Hematopoietic multipotent progenitor cell treated with erythropoietin and hydrocortisone succinate and interleukin-3 and kit ligand, for 6 days (in vitro differentiated cells): ENCODE measurements at regions not wholly inside any gene's neighbourhood (a gene's known extent, or its start where the extent isn't known, plus 50 kb on each side); places are given as distances from the start of the nearest gene placed in this dataset.

Experiments used
- DNase-seq: peaks from one replicate; pipeline ENCODE4 v3.0.0-alpha.2; 2015

DNA sequence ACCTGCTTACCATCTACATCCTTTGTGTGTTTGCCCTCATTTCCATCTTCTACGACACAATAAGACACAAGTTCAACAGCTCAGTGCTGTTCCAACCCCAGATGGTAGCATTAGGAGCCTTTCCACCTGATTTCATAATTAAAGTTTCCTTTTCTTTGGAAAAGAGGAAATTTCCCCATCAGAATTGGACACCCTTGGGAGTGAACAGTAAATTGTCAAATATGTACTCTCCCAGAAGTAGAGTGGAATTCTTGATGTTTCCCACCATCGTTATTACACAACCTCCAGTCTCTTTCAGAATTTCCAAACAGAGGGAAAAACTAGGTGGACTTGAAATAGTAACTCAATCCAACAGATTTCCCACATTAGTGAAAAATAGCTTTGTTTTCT lies 337.6 kb upstream of the OR4E1 start:
- DNase-seq, result no peak

DNA sequence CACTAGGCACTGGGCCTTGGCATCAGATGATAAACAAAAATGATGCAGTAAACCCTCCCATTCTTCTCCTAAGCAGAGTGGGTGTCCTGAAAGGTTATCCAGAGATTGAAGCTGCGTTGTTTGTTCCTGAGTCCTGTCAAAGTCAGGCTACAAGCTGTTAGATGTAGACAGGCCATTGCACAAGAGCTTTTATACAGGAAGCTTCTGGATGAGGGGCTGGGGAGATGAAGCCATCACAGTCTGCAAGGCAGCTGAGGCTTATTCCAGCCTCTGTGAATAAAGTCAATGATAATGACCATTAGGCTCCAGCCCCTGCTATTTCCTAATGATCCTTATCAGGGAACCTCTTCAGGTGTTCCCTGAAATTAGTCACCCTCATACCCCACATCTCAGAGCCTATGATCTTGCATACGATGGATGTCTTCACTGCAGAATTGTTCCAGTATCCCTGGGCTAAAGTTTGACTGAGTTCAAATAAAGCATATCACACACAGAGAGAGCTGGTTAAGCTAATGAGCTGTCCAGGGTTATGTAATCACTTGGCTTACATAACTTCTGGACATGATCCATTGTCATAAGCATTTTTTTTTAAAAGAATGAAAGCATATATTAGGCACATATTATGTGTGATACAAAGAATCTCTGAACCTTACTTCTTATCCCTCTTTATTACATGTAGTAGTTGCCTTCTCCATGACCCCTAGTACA lies 337.1 kb upstream of the OR4E1 start:
- DNase-seq, result peak; percentile 6

DNA sequence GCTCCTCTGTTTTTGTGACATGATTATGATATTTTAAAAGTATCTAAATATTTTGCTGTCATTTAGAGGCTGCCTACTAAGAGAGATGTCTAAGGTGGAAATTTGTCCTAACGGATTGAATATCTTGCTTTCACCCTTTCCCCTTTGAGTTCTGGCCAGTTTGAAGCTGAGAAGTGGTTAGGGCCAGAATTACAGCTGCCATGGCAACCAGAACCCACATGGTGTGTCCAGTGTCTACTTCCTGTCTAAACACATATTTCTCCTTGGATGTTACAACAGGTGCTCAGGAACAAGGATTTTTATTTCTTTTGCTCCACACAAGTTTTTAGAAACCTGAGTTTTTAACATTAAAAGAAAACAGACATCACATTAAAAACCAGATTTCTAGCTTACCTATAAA lies 335.1 kb upstream of the OR4E1 start:
- DNase-seq, result no peak

DNA sequence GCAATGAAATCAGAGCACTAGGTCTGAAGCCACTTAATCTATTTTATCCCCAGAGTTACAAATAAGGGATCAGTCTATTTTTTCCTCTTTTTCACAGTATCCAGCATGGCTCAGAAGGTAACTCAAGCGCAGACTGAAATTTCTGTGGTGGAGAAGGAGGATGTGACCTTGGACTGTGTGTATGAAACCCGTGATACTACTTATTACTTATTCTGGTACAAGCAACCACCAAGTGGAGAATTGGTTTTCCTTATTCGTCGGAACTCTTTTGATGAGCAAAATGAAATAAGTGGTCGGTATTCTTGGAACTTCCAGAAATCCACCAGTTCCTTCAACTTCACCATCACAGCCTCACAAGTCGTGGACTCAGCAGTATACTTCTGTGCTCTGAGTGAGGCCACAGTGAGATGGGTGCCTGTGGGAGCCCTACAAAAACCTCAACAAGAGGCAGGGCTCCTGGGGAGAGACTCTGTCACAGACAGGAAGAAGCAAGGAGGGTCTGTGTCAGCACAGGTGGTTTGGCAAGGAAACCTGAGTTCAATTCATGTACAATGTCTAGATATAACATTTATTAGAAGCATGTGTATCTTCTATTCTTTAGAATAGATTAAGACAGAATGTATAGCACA lies 334.3 kb upstream of the OR4E1 start:
- DNase-seq, result no peak

DNA sequence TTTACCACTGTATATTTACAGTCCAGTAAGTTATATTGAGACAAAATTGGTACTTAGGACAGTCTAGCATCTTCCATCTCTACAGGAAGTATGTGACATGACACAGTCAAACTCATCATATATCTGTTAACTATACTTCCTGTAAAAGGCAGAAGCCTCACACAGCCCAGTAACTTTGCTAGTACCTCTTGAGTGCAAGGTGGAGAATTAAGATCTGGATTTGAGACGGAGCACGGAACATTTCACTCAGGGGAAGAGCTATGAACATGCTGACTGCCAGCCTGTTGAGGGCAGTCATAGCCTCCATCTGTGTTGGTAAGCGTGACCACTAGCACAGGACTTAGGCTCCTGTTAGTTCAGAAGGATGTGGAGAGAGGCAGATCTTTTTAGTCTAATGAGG lies 333.7 kb upstream of the OR4E1 start:
- DNase-seq, result no peak

DNA sequence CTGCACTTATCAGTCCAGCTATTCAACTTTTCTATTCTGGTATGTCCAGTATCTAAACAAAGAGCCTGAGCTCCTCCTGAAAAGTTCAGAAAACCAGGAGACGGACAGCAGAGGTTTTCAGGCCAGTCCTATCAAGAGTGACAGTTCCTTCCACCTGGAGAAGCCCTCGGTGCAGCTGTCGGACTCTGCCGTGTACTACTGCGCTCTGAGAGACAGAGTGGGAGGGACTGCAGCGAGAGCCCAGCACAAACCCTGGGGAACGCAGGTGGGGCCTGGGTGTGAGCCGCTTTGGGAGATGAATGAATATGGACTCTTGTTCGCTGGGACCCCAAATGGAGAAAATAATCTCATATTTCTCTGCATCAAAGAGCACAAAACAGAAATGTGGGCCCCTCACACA lies 329.8 kb upstream of the OR4E1 start:
- no peak for DNase-seq

DNA sequence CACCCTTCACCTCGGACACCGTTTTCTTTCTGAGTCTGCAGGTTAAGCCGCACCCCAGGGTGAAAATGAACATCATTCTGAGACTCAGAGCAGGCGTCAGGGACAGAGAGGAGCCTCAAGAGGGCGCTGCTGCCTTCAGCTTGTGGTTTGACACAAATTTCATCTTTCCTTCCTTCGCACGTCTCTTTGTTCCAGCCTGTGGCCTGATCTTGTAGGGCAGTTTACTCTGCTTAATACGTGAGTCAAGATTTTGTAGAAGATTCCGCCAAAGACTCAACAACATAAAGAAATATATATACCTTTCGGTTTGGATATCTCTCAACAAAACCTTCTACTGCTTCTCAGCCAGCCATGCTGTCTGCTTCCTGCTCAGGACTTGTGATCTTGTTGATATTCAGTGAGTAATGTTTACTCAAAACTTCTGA lies 329.3 kb upstream of the OR4E1 start:
- peak; percentile 68 for DNase-seq

DNA sequence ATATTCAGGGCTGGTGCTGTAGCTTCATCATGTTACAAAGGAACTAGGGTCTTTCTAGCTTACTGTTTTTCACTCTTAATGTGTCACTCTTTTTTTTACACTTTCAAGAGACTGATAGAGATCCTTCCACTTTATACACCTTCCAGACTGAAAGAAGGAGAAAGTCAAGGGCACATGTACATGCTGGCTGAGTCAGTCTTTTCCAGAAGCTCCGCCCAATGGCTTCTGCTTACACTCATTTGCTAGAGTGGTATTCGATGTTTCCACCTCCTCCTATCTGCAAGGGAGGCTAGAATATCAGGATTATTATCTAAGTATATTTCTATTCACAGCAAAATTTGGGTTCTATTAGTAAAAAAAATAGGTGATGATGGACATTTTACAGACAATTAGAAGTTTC lies 325.8 kb upstream of the OR4E1 start:
- no peak for DNase-seq

DNA sequence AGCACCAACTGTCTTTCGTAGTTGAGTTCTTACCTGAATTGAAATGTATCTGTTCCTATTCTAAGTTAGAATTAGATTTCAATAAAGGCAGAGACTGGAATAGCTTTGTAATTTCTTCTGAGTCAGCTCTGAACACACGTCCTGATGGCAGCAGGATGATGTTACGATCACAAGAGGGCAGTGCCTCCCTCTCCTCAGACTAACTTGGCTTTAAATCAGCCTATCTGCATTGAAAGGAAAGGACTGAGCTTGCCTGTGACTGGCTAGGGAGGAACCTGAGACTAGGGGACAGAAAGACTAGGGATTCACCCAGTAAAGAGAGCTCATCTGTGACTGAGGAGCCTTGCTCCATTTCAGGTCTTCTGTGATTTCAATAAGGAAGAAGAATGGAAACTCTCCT lies 323.7 kb upstream of the OR4E1 start:
- DNase-seq, result peak; percentile 66

DNA sequence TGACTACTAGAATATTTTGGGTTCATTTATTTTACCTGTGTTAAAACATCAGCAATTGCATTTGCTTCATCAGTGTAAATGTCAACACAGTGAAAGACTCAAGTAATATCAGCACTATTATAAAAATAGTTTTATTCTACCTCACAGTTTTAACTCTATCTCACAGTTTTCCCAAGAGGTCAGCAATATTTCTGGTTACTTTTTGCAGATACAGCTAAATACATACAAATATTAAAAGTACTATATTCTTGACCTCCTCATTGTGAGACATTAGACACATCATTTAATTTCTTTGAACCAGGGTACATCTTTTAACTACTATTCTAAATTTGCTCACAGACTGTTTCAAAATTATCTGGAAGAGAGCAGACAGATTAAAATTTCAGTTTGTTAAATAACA lies 321.7 kb upstream of the OR4E1 start:
- no peak for DNase-seq

DNA sequence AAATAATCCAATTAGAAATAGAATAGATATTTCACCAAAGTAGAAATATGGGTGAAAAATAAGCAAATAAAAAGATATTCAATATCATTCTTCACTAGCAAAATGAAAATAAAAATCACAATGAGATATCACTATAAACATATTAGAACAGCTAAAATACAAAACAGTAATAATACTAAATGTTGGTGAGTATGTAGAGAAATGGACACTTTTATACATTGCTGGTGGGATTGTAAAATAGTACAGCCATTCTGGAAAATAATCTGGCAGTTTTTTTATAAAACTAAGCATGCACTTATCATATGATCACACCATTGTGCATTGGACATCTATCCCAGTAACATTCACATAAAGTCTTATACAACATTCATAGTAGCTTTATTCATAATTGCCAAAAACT lies 320.2 kb upstream of the OR4E1 start:
- no peak for DNase-seq

DNA sequence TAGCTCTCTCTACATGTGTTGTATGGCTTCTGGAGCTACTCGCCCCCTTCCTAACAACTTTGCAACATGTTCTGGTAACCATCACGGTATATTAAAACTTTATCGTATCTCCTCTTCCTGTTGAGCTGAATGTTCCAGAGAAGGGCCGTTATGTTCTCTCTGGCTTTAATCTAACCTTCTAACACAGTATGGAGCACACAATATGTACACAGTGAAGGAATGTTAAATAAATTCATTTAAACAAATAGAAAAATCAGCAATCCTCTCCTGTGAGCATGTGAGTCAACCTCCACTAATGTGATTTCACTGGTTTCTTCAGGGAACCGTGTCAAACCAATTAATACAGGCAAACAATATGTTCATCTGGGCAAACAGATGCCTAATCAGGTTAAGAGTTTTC lies 319.5 kb upstream of the OR4E1 start:
- DNase-seq, result no peak

DNA sequence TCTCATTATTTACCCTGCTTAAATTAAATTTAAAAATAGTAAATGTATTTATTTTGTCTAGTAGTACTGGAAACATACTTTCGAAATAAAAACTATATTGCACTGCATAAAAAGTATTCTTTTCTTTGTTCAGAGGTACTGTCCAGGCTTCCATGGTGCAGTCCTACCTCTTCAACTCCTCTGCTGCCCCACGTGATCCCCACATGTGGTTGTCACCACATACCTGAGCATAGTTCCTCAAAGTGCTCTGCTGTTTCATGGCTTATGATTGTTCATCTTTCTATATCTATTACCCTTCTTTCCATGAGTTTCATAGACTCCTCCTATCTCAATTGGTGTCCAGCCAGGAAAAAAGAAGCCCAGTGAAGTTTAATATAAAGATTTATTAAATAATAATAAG lies 317.5 kb upstream of the OR4E1 start:
- DNase-seq, result no peak

DNA sequence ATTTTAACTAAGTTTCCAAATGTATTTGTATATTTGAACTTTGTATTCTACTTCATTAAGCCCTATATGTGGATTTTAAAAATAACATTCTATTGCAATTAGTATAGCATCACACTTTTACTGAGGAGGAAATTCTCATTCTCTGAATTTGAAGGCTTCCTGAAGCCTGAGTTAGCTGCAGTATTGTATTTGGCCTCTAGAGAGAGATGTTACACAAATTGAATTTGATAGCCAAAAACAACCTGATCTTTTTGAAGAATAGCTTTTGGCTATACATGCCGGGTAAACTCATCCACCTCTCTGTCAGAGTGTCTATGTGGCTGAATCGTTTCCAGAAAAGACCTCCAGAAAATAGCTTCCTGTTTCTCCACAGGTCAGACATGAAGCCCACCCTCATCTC lies 316.5 kb upstream of the OR4E1 start:
- DNase-seq, result peak; percentile 52

DNA sequence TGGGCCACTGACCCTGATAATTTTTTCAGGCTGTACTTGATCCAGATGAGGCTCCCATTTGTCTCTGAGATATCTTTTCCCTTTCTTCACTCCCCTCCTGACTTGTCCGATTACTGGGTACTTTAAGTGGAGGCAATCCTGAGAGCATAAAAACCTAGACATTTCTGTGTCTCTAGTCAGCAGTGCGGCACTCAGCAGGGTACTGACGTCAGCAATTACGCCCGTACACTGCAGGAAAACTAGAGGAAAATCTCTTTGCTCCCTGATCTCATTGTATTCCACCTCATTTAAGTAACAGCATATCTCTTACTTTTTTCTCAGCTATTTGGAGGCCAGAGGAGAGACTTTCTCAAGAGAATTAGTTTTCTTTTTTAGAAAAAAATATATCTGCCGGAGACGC lies 315.5 kb upstream of the OR4E1 start:
- no peak for DNase-seq

DNA sequence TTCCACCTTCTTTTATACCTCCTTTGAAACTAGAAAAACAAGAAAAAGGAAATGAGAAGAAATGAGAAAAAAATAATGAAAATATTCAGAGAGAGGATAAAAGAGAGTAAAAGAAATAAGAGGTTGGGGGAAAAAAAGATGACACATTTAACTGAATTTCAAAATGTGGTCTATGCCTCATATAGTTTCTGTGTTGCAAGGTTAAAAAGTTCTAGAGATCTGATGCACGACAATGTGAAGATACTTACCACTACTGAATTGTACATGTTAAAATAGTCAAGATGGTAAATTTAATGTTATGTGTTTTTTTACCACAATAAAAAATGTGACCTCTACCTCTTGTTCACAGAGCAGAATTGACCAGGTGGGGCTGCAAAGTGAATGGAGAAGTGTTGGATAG lies 314.8 kb upstream of the OR4E1 start:
- DNase-seq, result no peak

DNA sequence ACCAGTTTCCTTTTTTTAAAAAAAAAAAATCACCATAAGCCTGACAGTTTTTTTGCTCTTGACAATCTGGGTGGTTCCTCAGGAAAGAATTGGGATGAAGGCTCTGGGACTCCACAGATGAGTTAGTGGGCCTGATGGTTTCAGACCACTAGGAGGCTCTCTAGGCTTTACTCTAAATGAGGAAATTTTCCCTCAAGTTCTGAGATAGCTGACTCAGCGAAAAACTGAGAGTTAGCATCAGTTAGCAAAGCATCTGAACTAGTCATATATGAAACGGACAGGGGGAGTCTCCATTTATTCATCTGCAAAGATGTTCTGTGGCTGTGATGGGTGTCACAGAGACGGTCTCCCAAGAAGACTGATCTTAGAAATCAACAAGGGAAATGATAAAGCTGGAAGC lies 314.3 kb upstream of the OR4E1 start:
- DNase-seq, result peak; percentile 80

DNA sequence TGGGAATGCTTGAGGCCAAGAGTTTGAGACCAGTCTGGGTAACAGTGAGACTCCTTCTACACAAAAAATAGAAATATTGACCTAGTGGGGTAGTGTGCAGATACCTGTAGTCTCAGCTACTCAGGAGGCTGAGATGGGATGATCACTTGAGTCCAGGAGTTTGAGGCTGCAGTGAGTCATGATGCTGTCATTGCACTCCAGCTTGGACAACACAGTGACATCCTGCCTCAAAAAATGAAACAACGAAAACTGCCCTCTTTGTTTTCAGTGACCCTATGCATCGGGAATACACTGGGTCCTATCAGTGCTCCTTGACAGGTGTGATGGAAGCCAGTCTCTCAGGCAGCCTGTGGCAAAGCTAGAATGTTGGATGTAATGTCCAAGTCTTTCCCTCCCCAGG lies 311.5 kb upstream of the OR4E1 start:
- no peak for DNase-seq

DNA sequence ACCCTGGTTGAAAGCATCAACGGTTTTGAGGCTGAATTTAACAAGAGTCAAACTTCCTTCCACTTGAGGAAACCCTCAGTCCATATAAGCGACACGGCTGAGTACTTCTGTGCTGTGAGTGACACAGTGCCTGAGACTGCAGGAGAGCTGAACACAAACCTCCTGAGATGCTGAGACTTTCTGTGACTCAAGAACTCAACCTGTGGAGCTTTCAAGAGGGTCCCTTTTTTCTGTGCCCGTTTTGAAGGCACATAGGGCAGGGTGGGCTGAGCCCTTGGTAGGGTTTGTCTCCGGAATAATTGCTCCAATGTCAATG lies 305.3 kb upstream of the OR4E1 start:
- no peak for DNase-seq

DNA sequence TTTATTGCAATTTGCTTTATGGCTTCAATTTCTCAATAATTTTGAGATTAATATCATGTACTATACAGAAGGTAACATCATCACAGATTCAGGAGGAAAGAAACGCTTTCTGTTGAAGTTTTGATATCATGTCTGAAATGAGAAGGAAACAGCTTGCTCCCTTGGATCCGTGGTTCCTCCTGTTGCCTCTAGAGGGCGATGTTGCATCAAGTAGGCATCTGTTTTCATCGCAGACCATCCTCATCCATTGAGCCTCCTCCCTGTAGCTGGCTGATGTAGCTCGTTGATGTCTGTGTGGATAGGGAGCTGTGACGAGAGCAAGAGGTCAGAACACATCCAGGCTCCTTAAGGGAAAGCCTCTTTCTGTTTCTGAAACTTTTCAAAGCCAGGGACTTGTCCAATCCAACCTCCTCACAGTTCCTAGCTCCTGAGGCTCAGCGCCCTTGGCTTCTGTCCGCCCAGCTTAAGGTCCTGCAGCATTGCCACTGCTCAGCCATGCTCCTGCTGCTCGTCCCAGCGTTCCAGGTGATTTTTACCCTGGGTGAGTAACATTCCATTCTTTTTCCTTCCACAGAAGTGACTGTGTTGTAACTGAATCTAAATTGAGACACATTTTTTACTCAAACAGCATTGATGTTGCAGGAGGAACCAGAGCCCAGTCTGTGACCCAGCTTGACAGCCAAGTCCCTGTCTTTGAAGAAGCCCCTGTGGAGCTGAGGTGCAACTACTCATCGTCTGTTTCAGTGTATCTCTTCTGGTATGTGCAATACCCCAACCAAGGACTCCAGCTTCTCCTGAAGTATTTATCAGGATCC lies 304.8 kb upstream of the OR4E1 start:
- peak; percentile 78 for DNase-seq

DNA sequence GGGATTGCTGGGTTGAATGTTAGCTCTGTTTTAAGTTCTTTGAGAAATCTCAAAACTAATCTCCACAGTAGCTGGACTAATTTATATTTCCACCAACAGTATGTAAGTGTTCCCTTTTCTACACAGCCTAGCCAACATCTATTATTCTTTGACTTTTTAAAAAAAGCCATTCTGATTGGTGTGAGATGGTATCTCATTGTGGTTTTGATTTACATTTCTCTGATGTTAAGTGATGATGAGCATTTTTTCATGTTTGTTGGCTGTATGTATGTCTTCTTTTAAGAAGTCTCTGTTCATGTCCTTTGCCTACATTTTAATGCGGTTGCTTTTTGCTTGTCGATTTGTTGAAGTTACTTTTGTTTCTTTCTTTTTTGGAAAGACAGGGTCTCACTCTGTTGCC lies 301.1 kb upstream of the OR4E1 start:
- no peak for DNase-seq

DNA sequence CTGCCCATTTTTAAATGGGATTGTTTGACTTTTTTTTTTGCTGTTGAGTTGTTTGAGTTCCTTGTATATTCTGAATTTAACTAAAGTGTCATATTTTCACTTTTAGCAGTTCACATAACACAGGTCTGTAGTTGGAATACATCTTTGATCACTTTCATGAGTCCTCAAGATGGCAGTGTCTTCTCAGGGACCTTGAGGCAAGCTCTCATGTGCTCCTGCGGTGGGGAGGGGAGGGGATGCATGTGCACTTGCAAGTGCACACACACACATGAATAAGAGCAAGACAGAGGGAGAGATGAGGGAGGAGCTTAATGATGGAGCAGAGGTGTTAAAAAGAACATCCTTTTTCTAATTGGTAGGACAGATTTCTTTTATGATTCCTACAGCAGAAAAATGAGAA lies 291.4 kb upstream of the OR4E1 start:
- DNase-seq, result no peak

DNA sequence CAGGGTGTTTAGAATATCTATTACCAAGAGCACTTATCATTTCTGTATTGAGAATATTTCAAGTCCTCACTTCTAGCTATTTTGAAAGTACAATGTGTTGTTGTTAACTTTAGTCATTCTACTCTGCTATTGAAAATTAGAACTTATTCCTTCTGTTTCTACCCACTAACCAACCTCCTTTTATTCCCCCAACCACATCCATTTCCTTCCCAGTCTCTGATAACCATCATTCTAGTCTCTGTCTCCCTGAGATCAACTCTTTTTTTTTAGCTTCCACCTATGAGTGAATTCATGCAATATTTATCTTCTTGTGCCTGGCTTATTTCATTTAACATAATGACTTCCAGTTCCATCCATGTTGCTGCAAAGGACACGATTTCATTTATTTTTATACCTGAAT lies 290.6 kb upstream of the OR4E1 start:
- no peak for DNase-seq

DNA sequence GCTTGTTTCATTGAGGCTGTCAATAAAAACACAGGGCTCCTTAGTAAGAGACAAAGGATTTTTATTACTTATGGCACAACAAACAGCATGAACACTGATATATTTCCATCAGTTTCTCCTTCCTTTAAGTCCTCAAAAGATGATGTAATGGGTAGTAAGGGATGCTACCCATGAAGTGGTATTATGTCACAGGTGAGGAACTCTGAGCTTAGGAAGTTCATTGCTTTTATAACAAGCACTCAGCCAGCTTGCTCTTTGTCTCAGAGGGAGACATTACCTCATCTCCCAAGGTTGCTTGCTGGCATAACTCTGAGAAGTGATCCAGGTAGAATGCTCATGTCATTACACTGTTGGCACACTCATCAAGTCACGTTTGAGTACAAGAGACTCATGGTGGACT lies 287.0 kb upstream of the OR4E1 start:
- no peak for DNase-seq

DNA sequence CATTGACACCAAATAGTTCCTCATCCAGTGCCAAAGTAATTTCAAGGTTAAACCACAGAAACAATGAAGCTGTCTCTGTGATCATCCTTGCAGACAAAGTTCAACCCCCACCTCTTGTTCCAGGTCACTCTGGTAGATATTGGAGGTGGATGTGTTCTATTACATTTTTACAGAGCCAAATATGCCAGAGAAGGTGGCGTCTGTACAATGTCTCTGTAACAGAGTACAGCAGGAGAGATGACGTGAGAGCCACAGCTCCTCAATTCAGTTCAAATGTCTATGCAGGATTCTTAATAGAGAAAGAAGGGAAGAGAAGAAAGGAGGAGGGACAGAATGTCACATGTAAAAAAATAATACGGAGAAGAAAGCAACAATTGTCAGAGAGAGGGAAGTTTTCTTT lies 268.3 kb upstream of the OR4E1 start:
- DNase-seq, result no peak
